SK-N-SH treated with all-trans-retinoic acid at 6 μM for 48 hours (cell line): ENCODE measurements at regions not wholly inside any gene's neighbourhood (a gene's known extent, or its start where the extent isn't known, plus 50 kb on each side); places are given as distances from the start of the nearest gene placed in this dataset.

Experiments used
- ARNTL ChIP-seq: fragments of 450-650 bp; formaldehyde crosslinking; IDR thresholded peaks from 2 replicates; pipeline ENCODE4 v1.5.0; 2020; ENCODE audit warnings: low read depth, mild to moderate bottlenecking, moderate library complexity, borderline replicate concordance
- BACH2 ChIP-seq: fragments of 250-450 bp; sonication (Bioruptor Pico); IDR thresholded peaks from 2 replicates; pipeline ENCODE4 v1.9.0; 2021; ENCODE audit warnings: mild to moderate bottlenecking, borderline replicate concordance
- ESRRG ChIP-seq: fragments of 250-450 bp; sonication (Bioruptor Pico); IDR thresholded peaks from 2 replicates; pipeline ENCODE4 v1.6.1; 2021; ENCODE audit warnings: mild to moderate bottlenecking
- GLIS3 ChIP-seq: fragments of 250-450 bp; sonication (Bioruptor Pico); IDR thresholded peaks from 2 replicates; pipeline ENCODE4 v1.5.0; 2020; ENCODE audit warnings: mild to moderate bottlenecking, moderate library complexity
- PATZ1 ChIP-seq: fragments of 250-450 bp; sonication (Bioruptor Pico); IDR thresholded peaks from 2 replicates; pipeline ENCODE4 v1.8.0; 2020; ENCODE audit warnings: mild to moderate bottlenecking, moderate library complexity, borderline replicate concordance
- ZNF8 ChIP-seq: fragments of 450-650 bp; formaldehyde crosslinking; IDR thresholded peaks from 2 replicates; pipeline ENCODE4 v1.5.0; 2020; ENCODE audit warnings: mild to moderate bottlenecking, moderate library complexity

GRCh38 chr9:113776194-113776593 is 99.9 kb upstream of the ZNF618 start:
- no peak for TF ChIP-seq ARNTL (CRISPR knock-in tag)
- TF ChIP-seq PATZ1 (CRISPR knock-in tag) = no peak
- TF ChIP-seq ZNF8 = no peak
- TF ChIP-seq GLIS3 (CRISPR knock-in tag) = no peak
- no peak for TF ChIP-seq ESRRG
- no peak for TF ChIP-seq BACH2 (CRISPR knock-in tag)
